IMR-90 (cell line): ENCODE measurements at regions not wholly inside any gene's neighbourhood (a gene's known extent, or its start where the extent isn't known, plus 50 kb on each side); places are given as distances from the start of the nearest gene placed in this dataset.
A peak's percentile ranks its signal among the peaks of the same experiment; 100 is the strongest.

ENCODE experiments used
- ATAC-seq: fragments of 200-7000 bp; cut with Tn5 transposase; 2 replicates; pipeline ENCODE4 v1.9.1; 2020; ENCODE audit warnings: low read depth, mild to moderate bottlenecking, moderate library complexity
- BruUV-seq: library from RNA; stranded (reverse); fragments of 400-500 nt; replicated peaks from 2 replicates; lab custom pipeline; 2021; lab: Mats Ljungman, UMichigan
- CTCF ChIA-PET: fragments of 300-600 bp; formaldehyde crosslinking; extraction: SDS; loops from one replicate; lab custom pipeline; 2021; ENCODE audit warnings: antibody characterized with exemption; lab: Yijun Ruan, JAX
- POLR2A ChIA-PET: fragments of 300-600 bp; sonication (Branson Sonifier 250); formaldehyde crosslinking; loops from one replicate; lab custom pipeline; 2022; ENCODE audit warnings: antibody characterized with exemption; ENCODE audit not compliant: unreplicated experiment; lab: Charles Lee
- DNase-seq: peaks from one replicate; pipeline ENCODE4 v3.0.0; 2013
- H2AFZ ChIP-seq: replicated peaks from 2 replicates; pipeline ENCODE3; 2013; ENCODE audit warnings: low read length, mild to moderate bottlenecking; ENCODE audit not compliant: poor library complexity
- H2AK5ac ChIP-seq: 2 replicates; pipeline ENCODE4 v1.6.1; 2013; ENCODE audit warnings: low read depth, low read length, inconsistent platforms
- H2AK9ac ChIP-seq: replicated peaks from 2 replicates; pipeline ENCODE3; 2013; ENCODE audit warnings: mild to moderate bottlenecking, low read depth, low read length, moderate library complexity; ENCODE audit not compliant: poor library complexity
- H2BK120ac ChIP-seq: 2 replicates; pipeline ENCODE4 v1.6.1; 2013; ENCODE audit warnings: low read depth, low read length, inconsistent platforms
- H2BK15ac ChIP-seq: 3 replicates; pipeline ENCODE4 v1.6.1; 2013; ENCODE audit warnings: low read depth, low read length, inconsistent platforms
- H2BK20ac ChIP-seq: 2 replicates; pipeline ENCODE4 v1.6.1; 2013; ENCODE audit warnings: low read depth, mild to moderate bottlenecking, inconsistent platforms, low read length, moderate library complexity
- H2BK5ac ChIP-seq: 2 replicates; pipeline ENCODE4 v1.6.1; 2013; ENCODE audit warnings: mild to moderate bottlenecking, low read depth, low read length, inconsistent platforms; ENCODE audit not compliant: poor library complexity, severe bottlenecking
- H3K14ac ChIP-seq: replicated peaks from 2 replicates; pipeline ENCODE4 v1.6.1; 2013; ENCODE audit warnings: low read depth, low read length, inconsistent platforms
- H3K18ac ChIP-seq: 2 replicates; pipeline ENCODE4 v1.6.1; 2013; ENCODE audit warnings: low read depth, low read length, control low read depth
- H3K23ac ChIP-seq: 2 replicates; pipeline ENCODE4 v1.6.1; 2013; ENCODE audit warnings: low read depth, low read length, inconsistent platforms
- H3K27ac ChIP-seq: 2 replicates; pipeline ENCODE4 v1.5.1; 2013; ENCODE audit warnings: mild to moderate bottlenecking, control low read depth, low read length; ENCODE audit not compliant: insufficient read depth
- H3K27me3 ChIP-seq: 2 replicates; pipeline ENCODE4 v1.6.1; 2013; ENCODE audit warnings: low read length; ENCODE audit not compliant: control insufficient read depth, insufficient read depth
- H3K36me3 ChIP-seq: 2 replicates; pipeline ENCODE4 v1.6.1; 2013; ENCODE audit warnings: low read length, mixed read lengths; ENCODE audit not compliant: control insufficient read depth, insufficient read depth
- H3K4ac ChIP-seq: 2 replicates; pipeline ENCODE4 v1.6.1; 2013; ENCODE audit warnings: low read depth, low read length, inconsistent platforms
- H3K4me1 ChIP-seq: 2 replicates; pipeline ENCODE4 v1.6.1; 2013; ENCODE audit warnings: low read length, mixed read lengths; ENCODE audit not compliant: control insufficient read depth, insufficient read depth
- H3K4me2 ChIP-seq: 2 replicates; pipeline ENCODE4 v1.6.1; 2013; ENCODE audit warnings: low read depth, mild to moderate bottlenecking, control low read depth, low read length, moderate library complexity
- H3K4me3 ChIP-seq: 2 replicates; pipeline ENCODE4 v1.5.1; 2013; ENCODE audit warnings: low read depth, mild to moderate bottlenecking, control low read depth, low read length, moderate library complexity; ENCODE audit not compliant: insufficient read depth
- H3K56ac ChIP-seq: 2 replicates; pipeline ENCODE4 v1.6.1; 2013; ENCODE audit warnings: low read length, inconsistent platforms; ENCODE audit not compliant: insufficient read depth; ENCODE audit errors: extremely low read depth
- H3K79me1 ChIP-seq, 2 experiments: 2 replicates each; pipeline ENCODE4 v1.6.1; 2013; ENCODE audit warnings: low read length in 2 of 2, inconsistent platforms in 1 of 2, low read depth in 1 of 2
- H3K9ac ChIP-seq: 2 replicates; pipeline ENCODE4 v1.6.1; 2013; ENCODE audit warnings: low read depth, low read length, control low read depth
- H3K9me1 ChIP-seq: 2 replicates; pipeline ENCODE4 v1.6.1; 2013; ENCODE audit warnings: low read length, inconsistent platforms; ENCODE audit not compliant: insufficient read depth
- H3K9me3 ChIP-seq: 2 replicates; pipeline ENCODE4 v1.6.1; 2013; ENCODE audit warnings: low read length; ENCODE audit not compliant: control insufficient read depth, insufficient read depth
- H4K20me1 ChIP-seq: 2 replicates; pipeline ENCODE4 v1.6.1; 2013; ENCODE audit warnings: low read length, inconsistent platforms; ENCODE audit not compliant: insufficient read depth
- H4K5ac ChIP-seq: 2 replicates; pipeline ENCODE4 v1.6.1; 2013; ENCODE audit warnings: mild to moderate bottlenecking, low read depth, low read length, control low read depth
- H4K8ac ChIP-seq, 2 experiments: 2 replicates each; pipeline ENCODE4 v1.6.1; 2013; ENCODE audit warnings: low read depth in 2 of 2, low read length in 2 of 2, control low read depth in 1 of 2, inconsistent platforms in 1 of 2
- H4K91ac ChIP-seq: 2 replicates; pipeline ENCODE4 v1.6.1; 2013; ENCODE audit warnings: low read depth, low read length, inconsistent platforms; ENCODE audit not compliant: insufficient read depth
- BHLHE40 ChIP-seq: fragments of 150-350 bp; IDR thresholded peaks from 2 replicates; pipeline ENCODE4 v1.6.1; 2016; ENCODE audit warnings: mild to moderate bottlenecking, low read depth, low read length
- CEBPB ChIP-seq: IDR thresholded peaks from 2 replicates; pipeline ENCODE4 v1.6.1; 2012; ENCODE audit warnings: low read depth, low read length, improper control_type of control experiment
- CHD1 ChIP-seq: IDR thresholded peaks from 2 replicates; pipeline ENCODE4 v1.6.1; 2012; ENCODE audit warnings: low read depth, low read length, improper control_type of control experiment
- ELK1 ChIP-seq: fragments of 150-350 bp; IDR thresholded peaks from 2 replicates; pipeline ENCODE4 v1.6.1; 2016; ENCODE audit warnings: low read depth, mild to moderate bottlenecking, low read length, moderate library complexity, borderline replicate concordance
- FOS ChIP-seq: fragments of 150-350 bp; IDR thresholded peaks from 2 replicates; pipeline ENCODE4 v1.6.1; 2016; ENCODE audit warnings: low read depth, low read length
- MAFK ChIP-seq: IDR thresholded peaks from 2 replicates; pipeline ENCODE4 v1.6.1; 2012; ENCODE audit warnings: low read depth, low read length, improper control_type of control experiment
- MAZ ChIP-seq: IDR thresholded peaks from 2 replicates; pipeline ENCODE4 v1.6.1; 2012; ENCODE audit warnings: low read depth, mild to moderate bottlenecking, low read length, improper control_type of control experiment, moderate library complexity, borderline replicate concordance
- MXI1 ChIP-seq: IDR thresholded peaks from 2 replicates; pipeline ENCODE4 v1.6.1; 2012; ENCODE audit warnings: low read depth, mild to moderate bottlenecking, low read length, moderate library complexity, borderline replicate concordance
- NFE2L2 ChIP-seq: fragments of 150-350 bp; IDR thresholded peaks from 2 replicates; pipeline ENCODE4 v1.6.1; 2016; ENCODE audit warnings: low read depth, mild to moderate bottlenecking, low read length
- POLR2A ChIP-seq: IDR thresholded peaks from 2 replicates; pipeline ENCODE4 v1.6.1; 2012; ENCODE audit warnings: mild to moderate bottlenecking, low read depth, low read length
- RAD21 ChIP-seq: IDR thresholded peaks from 2 replicates; pipeline ENCODE4 v1.6.1; 2012; ENCODE audit warnings: low read length, improper control_type of control experiment
- RCOR1 ChIP-seq: IDR thresholded peaks from 2 replicates; pipeline ENCODE4 v1.6.1; 2012; ENCODE audit warnings: mild to moderate bottlenecking, low read length, improper control_type of control experiment; ENCODE audit not compliant: insufficient replicate concordance
- RFX5 ChIP-seq: IDR thresholded peaks from 2 replicates; pipeline ENCODE4 v1.8.0; 2012; ENCODE audit warnings: low read depth, mild to moderate bottlenecking, low read length, moderate library complexity
- SMC3 ChIP-seq: fragments of 150-350 bp; IDR thresholded peaks from 2 replicates; pipeline ENCODE4 v1.6.1; 2016; ENCODE audit warnings: low read depth, mild to moderate bottlenecking, antibody characterized with exemption, low read length, moderate library complexity
- USF2 ChIP-seq: fragments of 150-350 bp; IDR thresholded peaks from 2 replicates; pipeline ENCODE4 v1.6.1; 2017; ENCODE audit warnings: mild to moderate bottlenecking, antibody characterized with exemption, low read length, low read depth
- WGBS, 2 experiments: methylation state at CpG; one replicate each; pipeline versions ENCODE4 v1.1.5 to v1.1.7; 2013; ENCODE audit warnings: missing lambda C conversion rate in 2 of 2; ENCODE audit not compliant: insufficient read length in 1 of 2; ENCODE audit errors: extremely low coverage in 2 of 2; 5-methylcytosine and 5-hydroxymethylcytosine counted together
- dilution Hi-C: fragments of 300-500 bp; cut with HindIII; formaldehyde crosslinking; loops from one replicate; pipeline ENCODE4 v1.14.3; 2018; ENCODE audit warnings: low sequenced_read_pairs; ENCODE audit not compliant: unreplicated experiment
- in situ Hi-C: fragments of 300-500 bp; cut with MboI; formaldehyde crosslinking; loops from 3 replicates; pipeline ENCODE4 v1.14.3; 2019; ENCODE audit warnings: low sequenced_read_pairs, inconsistent platforms, mixed read lengths
- intact Hi-C: fragments of 100-400 bp; cut with micrococcal nuclease; formaldehyde crosslinking; loops from 2 replicates; pipeline ENCODE4 v1.10.0; 2022

GRCh38 chr9:16223074-16223871 is 647.2 kb downstream of the BNC2 start:
- dilution Hi-C loops = no loop called here
- no peak overlapping the region for H3K14ac ChIP-seq
- H4K5ac ChIP-seq = no peak overlapping the region
- no peak overlapping the region for H3K27ac ChIP-seq
- no peaks in the 10 kb centered on the region for H3K9me1 ChIP-seq
- peak overlapping the region; percentile 37; the same call in 1 of the 2 replicates for H2AK5ac ChIP-seq
- H3K9ac ChIP-seq = no peak overlapping the region
- no peak overlapping the region; the same call in 1 of the 2 replicates for H3K18ac ChIP-seq
- ChIA-PET POLR2A (no interaction called here), CTCF (no interaction called here)
- H3K79me1 ChIP-seq = no peaks in the 10 kb centered on the region
- H2BK20ac ChIP-seq = no peak overlapping the region
- H3K4me1 ChIP-seq = peaks cover 1% of the 10 kb centered on the region; the same call in 1 of the 2 replicates
- no peak overlapping the region for H3K23ac ChIP-seq
- H2BK5ac ChIP-seq = no peak overlapping the region
- ATAC-seq (no peak), DNase-seq (no peak)
- H2AK9ac ChIP-seq = no peak overlapping the region
- H3K4me2 ChIP-seq = no peak overlapping the region
- in situ Hi-C loops = no loop called here
- no peak overlapping the region for H4K8ac ChIP-seq
- H2AFZ ChIP-seq = no peak overlapping the region
- H3K56ac ChIP-seq = no peak overlapping the region
- H3K27me3 ChIP-seq = no peaks in the 10 kb centered on the region
- H3K4ac ChIP-seq = 0 out of 2 replicates have a peak overlapping the region, but pooled peaks have one; percentile 12
- intact Hi-C loops = no loop called here
- no peaks in the 10 kb centered on the region for H3K36me3 ChIP-seq
- no peak overlapping the region for H3K4me3 ChIP-seq
- no peak overlapping the region for H2BK15ac ChIP-seq
- BruUV-seq = no TSS peak
- WGBS, 2 experiments = 99% methylated on average over 11 of the region's 17 CpGs; no CpG with 5 or more reads in 1 of the 2 experiments
- no peak overlapping the region for H2BK120ac ChIP-seq
- H4K91ac ChIP-seq = no peak overlapping the region
- no peaks in the 10 kb centered on the region for H4K20me1 ChIP-seq
- no peaks in the 10 kb centered on the region for H3K9me3 ChIP-seq
- no peak for TF ChIP-seq RAD21
- no peak for TF ChIP-seq CEBPB
- no peak for TF ChIP-seq FOS
- TF ChIP-seq RCOR1 = no peak
- no peak for TF ChIP-seq MAFK
- TF ChIP-seq NFE2L2 = no peak
- no peak for TF ChIP-seq MAZ
- TF ChIP-seq BHLHE40 = no peak
- no peak for TF ChIP-seq CHD1
- TF ChIP-seq RFX5 = no peak
- no peak for TF ChIP-seq POLR2A
- no peak for TF ChIP-seq MXI1
- TF ChIP-seq USF2 = no peak
- TF ChIP-seq ELK1 = no peak
- no peak for TF ChIP-seq SMC3
